ENCODE measurements at regions not wholly inside any gene's neighbourhood (a gene's known extent, or its start where the extent isn't known, plus 50 kb on each side); places are given as distances from the start of the nearest gene placed in this dataset.

DNA sequence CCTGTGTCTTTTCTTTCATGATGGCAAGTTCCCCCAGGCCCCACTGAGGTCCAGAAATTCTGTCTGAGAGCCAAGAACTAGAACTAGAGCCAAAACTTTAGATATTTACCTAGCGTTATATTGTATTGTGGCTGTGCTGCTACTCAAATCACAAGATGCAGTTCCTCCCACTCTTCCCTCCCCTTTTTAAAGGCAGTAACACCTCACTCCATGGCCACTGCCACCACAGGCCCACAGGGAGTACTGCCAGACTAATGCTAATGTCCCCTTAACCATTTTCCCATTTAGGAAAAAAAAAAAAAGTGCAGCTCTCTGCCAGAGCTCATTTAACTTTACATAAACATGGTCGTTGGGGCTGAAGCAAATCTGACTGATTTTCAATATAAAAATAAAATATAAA, 99.7 kb upstream of the KYNU start:
- TF ChIP-seq, protein P1, sequence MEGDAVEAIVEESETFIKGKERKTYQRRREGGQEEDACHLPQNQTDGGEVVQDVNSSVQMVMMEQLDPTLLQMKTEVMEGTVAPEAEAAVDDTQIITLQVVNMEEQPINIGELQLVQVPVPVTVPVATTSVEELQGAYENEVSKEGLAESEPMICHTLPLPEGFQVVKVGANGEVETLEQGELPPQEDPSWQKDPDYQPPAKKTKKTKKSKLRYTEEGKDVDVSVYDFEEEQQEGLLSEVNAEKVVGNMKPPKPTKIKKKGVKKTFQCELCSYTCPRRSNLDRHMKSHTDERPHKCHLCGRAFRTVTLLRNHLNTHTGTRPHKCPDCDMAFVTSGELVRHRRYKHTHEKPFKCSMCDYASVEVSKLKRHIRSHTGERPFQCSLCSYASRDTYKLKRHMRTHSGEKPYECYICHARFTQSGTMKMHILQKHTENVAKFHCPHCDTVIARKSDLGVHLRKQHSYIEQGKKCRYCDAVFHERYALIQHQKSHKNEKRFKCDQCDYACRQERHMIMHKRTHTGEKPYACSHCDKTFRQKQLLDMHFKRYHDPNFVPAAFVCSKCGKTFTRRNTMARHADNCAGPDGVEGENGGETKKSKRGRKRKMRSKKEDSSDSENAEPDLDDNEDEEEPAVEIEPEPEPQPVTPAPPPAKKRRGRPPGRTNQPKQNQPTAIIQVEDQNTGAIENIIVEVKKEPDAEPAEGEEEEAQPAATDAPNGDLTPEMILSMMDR (IDR thresholded peaks at IDR 0.05), result no peak
- no peak for TF ChIP-seq POLR2A (IDR thresholded peaks at IDR 0.05)
- TF ChIP-seq EP300 (IDR thresholded peaks at IDR 0.05), result no peak

Measured in upper lobe of left lung (tissue), 4 donors.